ENCODE measurements at regions not wholly inside any gene's neighbourhood (a gene's known extent, or its start where the extent isn't known, plus 50 kb on each side); places are given as distances from the start of the nearest gene placed in this dataset.

GRCh38 chr13:57450356-57450755 lies 181.2 kb upstream of the PCDH17 start:
- no peak for TF ChIP-seq POLR2A (IDR thresholded peaks at IDR 0.05)
- TF ChIP-seq CTCF (IDR thresholded peaks at IDR 0.05) = no peak
- TF ChIP-seq POLR2AphosphoS5 (IDR thresholded peaks at IDR 0.05) = no peak

All from upper lobe of left lung (tissue), 4 donors.